ENCODE measurements at regions not wholly inside any gene's neighbourhood (a gene's known extent, or its start where the extent isn't known, plus 50 kb on each side); places are given as distances from the start of the nearest gene placed in this dataset.

GRCh38 chr16:60259956-60260355, 1525.8 kb upstream of the GOT2 start:
- TF ChIP-seq CTCF (IDR thresholded peaks at IDR 0.05) (no peak), MXI1 (IDR thresholded peaks at IDR 0.05; ENCODE audit: low read depth, low read length) (no peak), EP300 (IDR thresholded peaks at IDR 0.05; ENCODE audit: borderline replicate concordance in 1 of 2, low read depth in 1 of 2, low read length in 1 of 2) (no peak), POLR2AphosphoS5 (IDR thresholded peaks at IDR 0.05; ENCODE audit: low read depth, low read length) (no peak)
- TF ChIP-seq, protein P1, sequence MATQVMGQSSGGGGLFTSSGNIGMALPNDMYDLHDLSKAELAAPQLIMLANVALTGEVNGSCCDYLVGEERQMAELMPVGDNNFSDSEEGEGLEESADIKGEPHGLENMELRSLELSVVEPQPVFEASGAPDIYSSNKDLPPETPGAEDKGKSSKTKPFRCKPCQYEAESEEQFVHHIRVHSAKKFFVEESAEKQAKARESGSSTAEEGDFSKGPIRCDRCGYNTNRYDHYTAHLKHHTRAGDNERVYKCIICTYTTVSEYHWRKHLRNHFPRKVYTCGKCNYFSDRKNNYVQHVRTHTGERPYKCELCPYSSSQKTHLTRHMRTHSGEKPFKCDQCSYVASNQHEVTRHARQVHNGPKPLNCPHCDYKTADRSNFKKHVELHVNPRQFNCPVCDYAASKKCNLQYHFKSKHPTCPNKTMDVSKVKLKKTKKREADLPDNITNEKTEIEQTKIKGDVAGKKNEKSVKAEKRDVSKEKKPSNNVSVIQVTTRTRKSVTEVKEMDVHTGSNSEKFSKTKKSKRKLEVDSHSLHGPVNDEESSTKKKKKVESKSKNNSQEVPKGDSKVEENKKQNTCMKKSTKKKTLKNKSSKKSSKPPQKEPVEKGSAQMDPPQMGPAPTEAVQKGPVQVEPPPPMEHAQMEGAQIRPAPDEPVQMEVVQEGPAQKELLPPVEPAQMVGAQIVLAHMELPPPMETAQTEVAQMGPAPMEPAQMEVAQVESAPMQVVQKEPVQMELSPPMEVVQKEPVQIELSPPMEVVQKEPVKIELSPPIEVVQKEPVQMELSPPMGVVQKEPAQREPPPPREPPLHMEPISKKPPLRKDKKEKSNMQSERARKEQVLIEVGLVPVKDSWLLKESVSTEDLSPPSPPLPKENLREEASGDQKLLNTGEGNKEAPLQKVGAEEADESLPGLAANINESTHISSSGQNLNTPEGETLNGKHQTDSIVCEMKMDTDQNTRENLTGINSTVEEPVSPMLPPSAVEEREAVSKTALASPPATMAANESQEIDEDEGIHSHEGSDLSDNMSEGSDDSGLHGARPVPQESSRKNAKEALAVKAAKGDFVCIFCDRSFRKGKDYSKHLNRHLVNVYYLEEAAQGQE (IDR thresholded peaks at IDR 0.05; ENCODE audit: low read depth, low read length), result no peak
- TF ChIP-seq, protein P2, sequence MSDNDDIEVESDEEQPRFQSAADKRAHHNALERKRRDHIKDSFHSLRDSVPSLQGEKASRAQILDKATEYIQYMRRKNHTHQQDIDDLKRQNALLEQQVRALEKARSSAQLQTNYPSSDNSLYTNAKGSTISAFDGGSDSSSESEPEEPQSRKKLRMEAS (IDR thresholded peaks at IDR 0.05; ENCODE audit: low read depth), result no peak

Data from SK-N-SH (cell line).